ENCODE measurements at regions not wholly inside any gene's neighbourhood (a gene's known extent, or its start where the extent isn't known, plus 50 kb on each side); places are given as distances from the start of the nearest gene placed in this dataset.

GRCh38 chr5:133727636-133728035, 115.3 kb upstream of the FSTL4 start (continued):
- TF ChIP-seq SIN3A (IDR thresholded peaks at IDR 0.05; ENCODE audit: low read depth, low read length) (no peak), SUPT20H (IDR thresholded peaks at IDR 0.05; ENCODE audit: borderline replicate concordance, control insufficient read depth, low read depth, low read length) (no peak), SPI1 (IDR thresholded peaks at IDR 0.05; ENCODE audit: borderline replicate concordance, insufficient read depth, low read depth, low read length) (no peak), MEF2B (IDR thresholded peaks at IDR 0.05; ENCODE audit: partially characterized antibody, poor library complexity, severe bottlenecking) (no peak), RUNX3 (IDR thresholded peaks at IDR 0.05; ENCODE audit: low read length) (no peak), ATF7 (IDR thresholded peaks at IDR 0.05; ENCODE audit: low read depth) (no peak), ZBTB33 (IDR thresholded peaks at IDR 0.05) (no peak)

DNA sequence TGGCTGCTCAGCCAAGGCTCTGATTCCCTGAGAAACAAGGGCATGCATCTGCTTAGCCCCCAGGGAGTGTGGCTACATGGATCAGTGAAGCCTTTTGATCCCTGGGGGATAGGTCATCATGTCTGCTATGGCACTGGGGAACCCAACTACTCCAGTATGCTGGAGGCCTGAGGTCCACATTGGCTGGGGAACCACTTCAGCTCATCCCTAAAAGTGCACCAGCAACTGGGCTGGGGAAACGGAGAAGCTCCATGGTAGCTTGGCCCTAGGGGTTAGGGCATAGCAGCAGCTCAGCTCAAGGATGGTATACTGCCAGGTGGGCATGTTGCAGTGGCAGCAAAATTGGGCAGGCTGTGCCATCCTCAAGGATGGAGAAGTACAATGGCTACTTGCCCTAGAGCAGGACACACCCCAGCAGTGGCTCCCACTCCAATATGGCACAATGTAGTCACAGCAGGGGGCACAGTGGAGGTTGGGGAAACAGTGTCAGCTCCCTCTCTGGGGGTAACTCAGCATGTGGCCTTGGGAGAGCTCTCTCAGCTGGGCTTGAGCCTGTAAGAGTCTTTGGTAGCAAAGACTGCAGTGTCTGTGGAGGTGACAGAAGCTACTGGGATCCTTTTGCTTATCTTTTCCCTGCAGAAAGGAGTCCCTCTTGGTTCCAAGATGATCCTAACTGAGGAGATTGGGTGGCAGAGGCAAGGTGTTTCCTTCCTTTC, 111.5 kb upstream of the FSTL4 start:
- no peak overlapping the region for H3K9ac ChIP-seq (ENCODE audit: control insufficient read depth, insufficient read depth, low read length)
- H3K36me3 ChIP-seq (ENCODE audit: control insufficient read depth in 2 of 2, insufficient read depth in 2 of 2, low read length in 1 of 2) = no peaks in the 10 kb centered on the region
- H3K4me2 ChIP-seq (ENCODE audit: control insufficient read depth, insufficient read depth) = no peak overlapping the region
- no peaks in the 10 kb centered on the region for H3K4me1 ChIP-seq (ENCODE audit: control insufficient read depth, insufficient read depth, low read length)
- ChIA-PET SMC1A (ENCODE audit: uncharacterized antibody, unreplicated experiment) (interaction anchor here (1.2 kb wide), 1 partner anchor 10 kb away, joined by 3 read pairs; no protein-coding TSS in a partner anchor), CTCF (interaction anchor here (1.5 kb wide), 1 partner anchor 146 kb away, joined by 5 read pairs; no protein-coding TSS in a partner anchor), POLR2A (no interaction called here), RAD21 (ENCODE audit: unreplicated experiment) (no interaction called here)
- H4K20me1 ChIP-seq (ENCODE audit: control insufficient read depth, insufficient read depth) = no peaks in the 10 kb centered on the region
- H3K27ac ChIP-seq (ENCODE audit: control insufficient read depth, insufficient read depth) = no peak overlapping the region
- FAIRE-seq (no peak), ATAC-seq (no peak), DNase-seq (ENCODE audit: low read depth, low spot score) (no peak)
- H3K4me3 ChIP-seq = no peak overlapping the region
- BruUV-seq (replicated peaks) = no TSS peak
- H3K79me2 ChIP-seq (ENCODE audit: control insufficient read depth, insufficient read depth, low read length) = no peaks in the 10 kb centered on the region
- 0% methylated on average over 1 of the region's 1 CpG for WGBS (ENCODE audit: insufficient coverage, insufficient replicate concordance, low lambda C conversion rate, missing lambda C conversion rate)
- H3K27me3 ChIP-seq (replicated peaks in 1 of 2; ENCODE audit: control insufficient read depth in 2 of 2, insufficient read depth in 2 of 2, low read length in 1 of 2) = no peaks in the 10 kb centered on the region; a peak in 1 of 4 replicates
- H3K9me3 ChIP-seq (replicated peaks; ENCODE audit: control insufficient read depth, insufficient read depth, low read length) = peaks cover 6% of the 10 kb centered on the region; the same call in 2 of the 3 replicates
- H2AFZ ChIP-seq (ENCODE audit: control insufficient read depth, low read depth, low read length) = no peak overlapping the region
- in situ Hi-C loops (cut with MboI) = no loop called here
- intact Hi-C loops (cut with micrococcal nuclease; ENCODE audit: unreplicated experiment) = no loop called here
- TF ChIP-seq PAX8 (IDR thresholded peaks at IDR 0.05) (no peak), IKZF2 (IDR thresholded peaks at IDR 0.05) (no peak), PBX3 (IDR thresholded peaks at IDR 0.05; ENCODE audit: insufficient replicate concordance, low read depth, low read length) (no peak), NR2C2 (IDR thresholded peaks at IDR 0.05; ENCODE audit: borderline replicate concordance, control insufficient read depth, insufficient read length, low read depth) (no peak), MEF2A (IDR thresholded peaks at IDR 0.05; ENCODE audit: insufficient read depth, low read depth, low read length) (no peak), HDGF (IDR thresholded peaks at IDR 0.05) (no peak), MEF2B (IDR thresholded peaks at IDR 0.05; ENCODE audit: partially characterized antibody, poor library complexity, severe bottlenecking) (no peak), TCF7 (IDR thresholded peaks at IDR 0.05; ENCODE audit: borderline replicate concordance) (no peak), HDAC2 (IDR thresholded peaks at IDR 0.05) (no peak), EED (IDR thresholded peaks at IDR 0.05; ENCODE audit: low read depth) (no peak), RAD51 (IDR thresholded peaks at IDR 0.05) (no peak), POU2F2 (IDR thresholded peaks at IDR 0.05; ENCODE audit: borderline replicate concordance, low read depth, low read length) (no peak)
- TF ChIP-seq, protein P1, sequence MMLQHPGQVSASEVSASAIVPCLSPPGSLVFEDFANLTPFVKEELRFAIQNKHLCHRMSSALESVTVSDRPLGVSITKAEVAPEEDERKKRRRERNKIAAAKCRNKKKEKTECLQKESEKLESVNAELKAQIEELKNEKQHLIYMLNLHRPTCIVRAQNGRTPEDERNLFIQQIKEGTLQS (IDR thresholded peaks at IDR 0.05; ENCODE audit: borderline replicate concordance, extremely low read depth, low read depth, low read length) = no peak
- TF ChIP-seq, protein P2, sequence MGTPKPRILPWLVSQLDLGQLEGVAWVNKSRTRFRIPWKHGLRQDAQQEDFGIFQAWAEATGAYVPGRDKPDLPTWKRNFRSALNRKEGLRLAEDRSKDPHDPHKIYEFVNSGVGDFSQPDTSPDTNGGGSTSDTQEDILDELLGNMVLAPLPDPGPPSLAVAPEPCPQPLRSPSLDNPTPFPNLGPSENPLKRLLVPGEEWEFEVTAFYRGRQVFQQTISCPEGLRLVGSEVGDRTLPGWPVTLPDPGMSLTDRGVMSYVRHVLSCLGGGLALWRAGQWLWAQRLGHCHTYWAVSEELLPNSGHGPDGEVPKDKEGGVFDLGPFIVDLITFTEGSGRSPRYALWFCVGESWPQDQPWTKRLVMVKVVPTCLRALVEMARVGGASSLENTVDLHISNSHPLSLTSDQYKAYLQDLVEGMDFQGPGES (IDR thresholded peaks at IDR 0.05) = no peak
